Testis (tissue), 2 donors: ENCODE measurements at regions not wholly inside any gene's neighbourhood (a gene's known extent, or its start where the extent isn't known, plus 50 kb on each side); places are given as distances from the start of the nearest gene placed in this dataset.

Experiments used
- DNase-seq: peaks from one replicate; pipeline ENCODE4 v3.0.0-alpha.2; 2019
- H3K27ac ChIP-seq, 2 donors: fragments of 200-600 bp; sonication (generic); one replicate each; pipeline ENCODE4 v1.5.1; 2019
- H3K27me3 ChIP-seq: fragments of 200-600 bp; sonication (generic); one replicate; pipeline ENCODE4 v1.5.1; 2019
- H3K36me3 ChIP-seq: fragments of 200-600 bp; sonication (generic); one replicate; pipeline ENCODE4 v1.5.1; 2017; ENCODE audit warnings: low read depth; ENCODE audit errors: missing control alignments
- H3K4me1 ChIP-seq: fragments of 200-600 bp; sonication (generic); one replicate; pipeline ENCODE4 v1.5.1; 2019
- H3K4me3 ChIP-seq, 2 donors: fragments of 200-600 bp; sonication (generic); one replicate each; pipeline ENCODE4 v1.5.1; 2017 to 2019
- H3K9me3 ChIP-seq: fragments of 200-600 bp; sonication (generic); one replicate; pipeline ENCODE4 v1.5.1; 2017
- POLR2A ChIP-seq: fragments of 450-650 bp; IDR thresholded peaks from one replicate; pipeline ENCODE4 v1.6.1; 2017; ENCODE audit warnings: antibody characterized with exemption, mild to moderate bottlenecking, moderate library complexity
- WGBS, 2 donors: methylation state at CpG; one replicate each; pipeline ENCODE4 v1.1.5; 2018; 5-methylcytosine and 5-hydroxymethylcytosine counted together
- intact Hi-C: fragments of 100-400 bp; cut with DNase I; formaldehyde crosslinking; loops from one replicate; pipeline ENCODE4 v1.15.1; 2023; ENCODE audit warnings: low total_unique reads
- TF ChIP-seq, protein P1 (sequence below), 3 experiments: fragments of 450-650 bp in 2 of 3; fragments of 200-600 bp in 1 of 3; sonication (generic) in 1 of 3; IDR thresholded peaks; one replicate each; pipeline ENCODE4 v1.5.1; 2016 to 2019; ENCODE audit warnings: antibody characterized with exemption in 3 of 3, mild to moderate bottlenecking in 2 of 3, moderate library complexity in 1 of 3

GRCh38 chrX:30948051-30948450, 59.0 kb upstream of the TAB3 start:
- no peaks in the 10 kb centered on the region for H3K36me3 ChIP-seq
- H3K27ac ChIP-seq = no peak overlapping the region
- WGBS, 2 donors = 71 to 74% methylated on average over 2 of the region's 2 CpGs
- H3K4me1 ChIP-seq = no peaks in the 10 kb centered on the region
- no peak overlapping the region for H3K4me3 ChIP-seq
- H3K27me3 ChIP-seq = no peaks in the 10 kb centered on the region
- no peaks in the 10 kb centered on the region for H3K9me3 ChIP-seq
- DNase-seq = no peak
- intact Hi-C loops = no loop called here
- TF ChIP-seq, protein P1, sequence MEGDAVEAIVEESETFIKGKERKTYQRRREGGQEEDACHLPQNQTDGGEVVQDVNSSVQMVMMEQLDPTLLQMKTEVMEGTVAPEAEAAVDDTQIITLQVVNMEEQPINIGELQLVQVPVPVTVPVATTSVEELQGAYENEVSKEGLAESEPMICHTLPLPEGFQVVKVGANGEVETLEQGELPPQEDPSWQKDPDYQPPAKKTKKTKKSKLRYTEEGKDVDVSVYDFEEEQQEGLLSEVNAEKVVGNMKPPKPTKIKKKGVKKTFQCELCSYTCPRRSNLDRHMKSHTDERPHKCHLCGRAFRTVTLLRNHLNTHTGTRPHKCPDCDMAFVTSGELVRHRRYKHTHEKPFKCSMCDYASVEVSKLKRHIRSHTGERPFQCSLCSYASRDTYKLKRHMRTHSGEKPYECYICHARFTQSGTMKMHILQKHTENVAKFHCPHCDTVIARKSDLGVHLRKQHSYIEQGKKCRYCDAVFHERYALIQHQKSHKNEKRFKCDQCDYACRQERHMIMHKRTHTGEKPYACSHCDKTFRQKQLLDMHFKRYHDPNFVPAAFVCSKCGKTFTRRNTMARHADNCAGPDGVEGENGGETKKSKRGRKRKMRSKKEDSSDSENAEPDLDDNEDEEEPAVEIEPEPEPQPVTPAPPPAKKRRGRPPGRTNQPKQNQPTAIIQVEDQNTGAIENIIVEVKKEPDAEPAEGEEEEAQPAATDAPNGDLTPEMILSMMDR (IDR thresholded peaks at IDR 0.05) = no peak
- TF ChIP-seq POLR2A = no peak

DNA sequence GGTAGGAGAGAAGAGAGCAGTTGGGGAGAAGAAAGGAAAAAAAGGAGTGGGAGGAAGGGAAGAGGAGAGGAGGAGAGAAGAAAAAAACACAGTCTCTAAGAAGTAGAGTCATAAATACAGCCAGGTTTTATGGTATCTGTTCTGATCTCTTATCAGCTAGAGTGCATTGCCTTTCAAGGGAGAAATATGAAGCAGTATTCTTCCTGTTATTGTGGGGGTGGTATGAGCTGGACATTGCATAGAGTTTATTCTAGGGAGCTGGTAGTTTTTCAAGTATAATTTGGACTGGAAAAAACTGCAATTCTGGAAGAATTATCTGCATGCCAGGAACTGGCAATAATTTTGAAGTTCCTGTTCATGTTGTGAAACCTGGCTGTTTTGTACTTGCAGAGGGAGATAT, 54.9 kb upstream of the TAB3 start:
- no peaks in the 10 kb centered on the region for H3K36me3 ChIP-seq
- no peaks in the 10 kb centered on the region for H3K9me3 ChIP-seq
- DNase-seq = no peak
- TF ChIP-seq, protein P1 (IDR thresholded peaks at IDR 0.05) = no peak
- TF ChIP-seq POLR2A = no peak
- intact Hi-C loops = no loop called here
- no peak overlapping the region for H3K27ac ChIP-seq
- no peaks in the 10 kb centered on the region for H3K4me1 ChIP-seq
- H3K27me3 ChIP-seq = no peaks in the 10 kb centered on the region
- H3K4me3 ChIP-seq = no peak overlapping the region

DNA sequence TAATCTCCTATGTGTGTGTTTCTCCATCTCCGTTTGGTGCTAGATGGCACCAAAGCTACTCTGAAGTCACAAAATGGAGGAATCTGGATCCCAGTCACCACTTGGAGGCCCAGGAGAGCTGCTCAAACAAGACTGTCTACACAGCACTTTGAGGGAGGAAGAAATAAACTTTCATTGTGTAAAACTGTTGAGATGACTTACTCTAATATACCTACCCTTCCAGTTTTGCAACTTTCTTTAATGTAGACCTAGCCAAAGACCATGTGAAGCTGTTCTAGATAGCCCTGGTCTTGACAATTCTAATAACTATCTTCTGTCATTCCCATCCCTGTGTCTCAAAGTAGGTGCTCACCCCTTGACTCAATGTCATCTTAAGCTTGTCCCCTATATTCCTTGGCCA, 52.8 kb upstream of the TAB3 start:
- H3K9me3 ChIP-seq = no peaks in the 10 kb centered on the region
- H3K27me3 ChIP-seq = no peaks in the 10 kb centered on the region
- H3K36me3 ChIP-seq = no peaks in the 10 kb centered on the region
- intact Hi-C loops = no loop called here
- 93% methylated on average over 1 of the region's 1 CpG; no CpG with 5 or more reads in 1 of the 2 donors for WGBS, 2 donors
- TF ChIP-seq, protein P1 (IDR thresholded peaks at IDR 0.05) = no peak
- TF ChIP-seq POLR2A = no peak
- H3K4me3 ChIP-seq = no peak overlapping the region
- DNase-seq = no peak
- H3K27ac ChIP-seq = no peak overlapping the region
- H3K4me1 ChIP-seq = no peaks in the 10 kb centered on the region

- Histone ChIP-seq H3K36me3 (no peaks in the 10 kb centered on the region), H3K4me1 (no peaks in the 10 kb centered on the region), H3K4me3 (no peak overlapping the region), H3K27me3 (no peaks in the 10 kb centered on the region), H3K9me3 (no peaks in the 10 kb centered on the region), H3K27ac (no peak overlapping the region)
- no peak for DNase-seq
- TF ChIP-seq POLR2A = no peak
- TF ChIP-seq, protein P1 (IDR thresholded peaks at IDR 0.05) = no peak
- intact Hi-C loops = no loop called here
- 83 to 91% methylated on average over 4 of the region's 4 CpGs for WGBS, 2 donors
Measured at GRCh38 chrX:30939928-30940327, 50.9 kb upstream of the TAB3 start.
